Bone marrow (tissue), 2 donors: ENCODE measurements at regions not wholly inside any gene's neighbourhood (a gene's known extent, or its start where the extent isn't known, plus 50 kb on each side); places are given as distances from the start of the nearest gene placed in this dataset.

Experiments
- DNase-seq, 2 donors: peaks; one replicate each; lab custom pipeline; 2025; lab: John Stamatoyannopoulos, UW

- DNase-seq, result no peak
These were observed 75.8 kb upstream of the SOD3 start for GRCh38 chr4:24719615-24720014.

GRCh38 chr4:24720436-24720835, 74.9 kb upstream of the SOD3 start:
- DNase-seq, result no peak

GRCh38 chr4:24720979-24721378, 74.4 kb upstream of the SOD3 start:
- DNase-seq, result no peak

- DNase-seq, result no peak
These were observed 73.3 kb upstream of the SOD3 start for GRCh38 chr4:24722026-24722568.

- no peak for DNase-seq
These were observed 67.8 kb upstream of the SOD3 start for GRCh38 chr4:24727390-24728224.

- DNase-seq, result no peak
These were observed 66.1 kb upstream of the SOD3 start for GRCh38 chr4:24729119-24729730.

- no peak for DNase-seq
These were observed 64.9 kb upstream of the SOD3 start for GRCh38 chr4:24730256-24731001.

GRCh38 chr4:24731448-24731847, 63.9 kb upstream of the SOD3 start:
- DNase-seq, result no peak

- DNase-seq, result no peak
These were observed 60.9 kb upstream of the SOD3 start for GRCh38 chr4:24734511-24734910.

- DNase-seq, result no peak
These were observed 59.3 kb upstream of the SOD3 start for GRCh38 chr4:24736066-24736465.

- DNase-seq, result no peak
These were observed 53.5 kb upstream of the SOD3 start for GRCh38 chr4:24741910-24742309.

GRCh38 chr4:24742335-24742734, 53.0 kb upstream of the SOD3 start:
- DNase-seq, result no peak

GRCh38 chr4:24742773-24743172, 52.6 kb upstream of the SOD3 start:
- no peak for DNase-seq

- no peak for DNase-seq
These were observed 52.2 kb upstream of the SOD3 start for GRCh38 chr4:24743206-24743605.

GRCh38 chr4:24743927-24744326, 51.4 kb upstream of the SOD3 start:
- no peak for DNase-seq

- DNase-seq, result no peak
These were observed 50.0 kb upstream of the SOD3 start for GRCh38 chr4:24745172-24745895.
